ENCODE measurements at regions not wholly inside any gene's neighbourhood (a gene's known extent, or its start where the extent isn't known, plus 50 kb on each side); places are given as distances from the start of the nearest gene placed in this dataset.

DNA sequence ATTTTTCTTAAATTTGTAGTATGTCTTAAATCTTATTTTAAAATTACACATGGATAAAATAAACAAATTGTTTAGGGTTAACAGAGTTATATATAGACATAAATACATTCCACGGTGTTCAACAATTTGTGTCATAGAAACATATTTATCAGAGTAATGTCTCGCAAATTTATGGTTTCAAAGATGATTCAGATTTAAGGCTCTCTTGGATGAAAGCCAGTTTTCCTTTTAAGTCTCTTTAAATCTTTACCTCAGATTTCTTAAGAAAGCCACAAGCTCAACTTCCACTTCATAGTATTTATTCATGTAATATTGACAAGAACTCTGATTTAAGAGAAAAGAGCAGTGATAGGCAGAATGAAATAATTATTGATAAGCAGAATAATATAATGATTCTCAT lies 1254.8 kb upstream of the ADGRL3 start:
- H3K27me3 Mint-ChIP-seq (ENCODE audit: unreplicated experiment), result peaks cover 11% of the 10 kb centered on the region
- no peak for DNase-seq (ENCODE audit: extremely low spot score, unreplicated experiment)
- H3K36me3 Mint-ChIP-seq (ENCODE audit: unreplicated experiment), result no peaks in the 10 kb centered on the region
- no peak overlapping the region for H3K27ac Mint-ChIP-seq (ENCODE audit: unreplicated experiment)
- H3K4me3 Mint-ChIP-seq (ENCODE audit: unreplicated experiment), result no peak overlapping the region
- H3K4me1 Mint-ChIP-seq (ENCODE audit: unreplicated experiment), result no peaks in the 10 kb centered on the region
- no peaks in the 10 kb centered on the region for H3K9me3 Mint-ChIP-seq (ENCODE audit: unreplicated experiment)
- TF ChIP-seq, protein P1, sequence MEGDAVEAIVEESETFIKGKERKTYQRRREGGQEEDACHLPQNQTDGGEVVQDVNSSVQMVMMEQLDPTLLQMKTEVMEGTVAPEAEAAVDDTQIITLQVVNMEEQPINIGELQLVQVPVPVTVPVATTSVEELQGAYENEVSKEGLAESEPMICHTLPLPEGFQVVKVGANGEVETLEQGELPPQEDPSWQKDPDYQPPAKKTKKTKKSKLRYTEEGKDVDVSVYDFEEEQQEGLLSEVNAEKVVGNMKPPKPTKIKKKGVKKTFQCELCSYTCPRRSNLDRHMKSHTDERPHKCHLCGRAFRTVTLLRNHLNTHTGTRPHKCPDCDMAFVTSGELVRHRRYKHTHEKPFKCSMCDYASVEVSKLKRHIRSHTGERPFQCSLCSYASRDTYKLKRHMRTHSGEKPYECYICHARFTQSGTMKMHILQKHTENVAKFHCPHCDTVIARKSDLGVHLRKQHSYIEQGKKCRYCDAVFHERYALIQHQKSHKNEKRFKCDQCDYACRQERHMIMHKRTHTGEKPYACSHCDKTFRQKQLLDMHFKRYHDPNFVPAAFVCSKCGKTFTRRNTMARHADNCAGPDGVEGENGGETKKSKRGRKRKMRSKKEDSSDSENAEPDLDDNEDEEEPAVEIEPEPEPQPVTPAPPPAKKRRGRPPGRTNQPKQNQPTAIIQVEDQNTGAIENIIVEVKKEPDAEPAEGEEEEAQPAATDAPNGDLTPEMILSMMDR (IDR thresholded peaks at IDR 0.05), result no peak

DNA sequence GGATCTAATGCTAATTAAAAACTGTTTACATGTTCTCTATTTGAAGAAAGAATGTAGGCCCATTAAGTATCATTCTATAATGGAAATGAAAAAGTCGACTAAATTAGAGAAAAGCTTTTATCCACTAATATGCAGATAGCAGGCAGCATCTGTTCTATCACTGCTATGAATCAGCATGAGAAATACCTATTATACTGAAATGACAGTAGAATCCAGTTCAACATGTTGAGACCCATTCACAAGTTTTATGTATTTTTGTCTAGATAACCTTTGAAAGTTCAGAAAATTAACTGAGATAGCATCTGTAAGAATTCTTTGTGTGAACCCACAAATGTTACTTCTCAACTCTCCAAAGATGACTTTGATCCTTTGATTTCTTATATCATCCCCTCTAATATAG lies 1254.4 kb upstream of the ADGRL3 start:
- TF ChIP-seq, protein P1 (IDR thresholded peaks at IDR 0.05), result no peak
- H3K4me3 Mint-ChIP-seq (ENCODE audit: unreplicated experiment), result no peak overlapping the region
- no peak for DNase-seq (ENCODE audit: extremely low spot score, unreplicated experiment)
- no peak overlapping the region for H3K27ac Mint-ChIP-seq (ENCODE audit: unreplicated experiment)
- no peaks in the 10 kb centered on the region for H3K9me3 Mint-ChIP-seq (ENCODE audit: unreplicated experiment)
- no peaks in the 10 kb centered on the region for H3K36me3 Mint-ChIP-seq (ENCODE audit: unreplicated experiment)
- no peaks in the 10 kb centered on the region for H3K4me1 Mint-ChIP-seq (ENCODE audit: unreplicated experiment)
- peaks cover 11% of the 10 kb centered on the region for H3K27me3 Mint-ChIP-seq (ENCODE audit: unreplicated experiment)

DNA sequence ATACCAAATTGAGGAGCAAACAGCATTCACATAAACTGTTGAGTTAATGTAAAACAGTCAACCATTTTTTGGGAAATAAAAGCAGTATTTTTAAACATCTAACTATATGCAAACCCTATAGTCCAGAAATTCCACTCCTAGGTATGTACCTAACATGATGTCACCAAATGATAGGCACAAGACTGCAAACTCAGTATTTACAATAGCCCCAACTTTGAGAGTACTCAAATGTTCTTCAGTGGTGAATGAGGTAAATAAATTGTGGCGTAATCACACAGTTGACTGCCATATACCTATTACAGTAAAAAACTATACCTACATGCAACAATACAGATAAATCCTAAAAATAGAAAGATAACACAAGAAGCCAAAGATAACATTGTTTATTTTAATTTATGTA lies 1243.8 kb upstream of the ADGRL3 start:
- H3K4me3 Mint-ChIP-seq (ENCODE audit: unreplicated experiment), result no peak overlapping the region
- H3K36me3 Mint-ChIP-seq (ENCODE audit: unreplicated experiment), result no peaks in the 10 kb centered on the region
- H3K4me1 Mint-ChIP-seq (ENCODE audit: unreplicated experiment), result no peaks in the 10 kb centered on the region
- no peak for DNase-seq (ENCODE audit: extremely low spot score, unreplicated experiment)
- H3K27me3 Mint-ChIP-seq (ENCODE audit: unreplicated experiment), result peaks cover 3% of the 10 kb centered on the region
- TF ChIP-seq, protein P1 (IDR thresholded peaks at IDR 0.05), result no peak
- no peaks in the 10 kb centered on the region for H3K9me3 Mint-ChIP-seq (ENCODE audit: unreplicated experiment)
- no peak overlapping the region for H3K27ac Mint-ChIP-seq (ENCODE audit: unreplicated experiment)

DNA sequence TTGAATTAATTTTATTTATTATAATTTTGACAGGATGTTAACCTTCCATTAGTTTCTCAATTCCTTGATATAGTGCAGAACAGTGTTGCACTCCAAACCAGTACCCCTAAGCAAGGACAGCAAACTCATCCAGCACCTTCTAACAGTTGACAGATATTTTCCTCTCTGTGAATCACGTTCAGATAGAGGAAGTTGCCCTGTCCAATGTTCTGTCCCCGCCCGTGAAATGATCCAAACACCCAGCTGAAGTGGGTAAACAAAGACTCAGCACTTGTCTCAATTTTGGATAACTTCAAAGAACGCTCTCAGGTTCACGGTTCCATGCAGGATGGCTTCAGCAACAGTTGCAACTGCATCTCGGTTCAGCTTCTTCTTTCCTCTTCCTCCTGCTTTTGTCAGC lies 1240.0 kb upstream of the ADGRL3 start:
- TF ChIP-seq, protein P1 (IDR thresholded peaks at IDR 0.05), result no peak
- no peak for DNase-seq (ENCODE audit: extremely low spot score, unreplicated experiment)
- H3K4me3 Mint-ChIP-seq (ENCODE audit: unreplicated experiment), result no peak overlapping the region
- H3K27me3 Mint-ChIP-seq (ENCODE audit: unreplicated experiment), result peaks cover 4% of the 10 kb centered on the region
- no peaks in the 10 kb centered on the region for H3K9me3 Mint-ChIP-seq (ENCODE audit: unreplicated experiment)
- no peaks in the 10 kb centered on the region for H3K4me1 Mint-ChIP-seq (ENCODE audit: unreplicated experiment)
- H3K36me3 Mint-ChIP-seq (ENCODE audit: unreplicated experiment), result no peaks in the 10 kb centered on the region
- no peak overlapping the region for H3K27ac Mint-ChIP-seq (ENCODE audit: unreplicated experiment)

DNA sequence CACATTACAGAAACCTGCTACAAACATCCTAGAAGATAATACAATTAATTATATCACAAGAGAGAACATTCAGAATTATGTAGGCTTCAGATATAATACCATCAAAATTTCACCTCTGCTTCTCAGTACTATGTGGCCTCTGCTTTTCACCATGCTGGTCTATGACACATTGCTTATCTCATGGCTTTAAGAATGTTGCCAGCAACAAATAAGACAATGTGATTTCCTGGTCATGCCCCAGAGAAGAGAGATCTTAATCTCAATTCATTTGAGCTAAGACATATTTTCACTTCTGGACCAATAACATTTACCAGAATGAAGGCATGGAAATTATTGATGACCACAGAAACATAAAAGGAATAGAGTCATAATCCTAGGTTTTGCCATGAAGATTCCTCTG lies 1233.4 kb upstream of the ADGRL3 start:
- Mint-ChIP-seq H3K4me1 (ENCODE audit: unreplicated experiment) (no peaks in the 10 kb centered on the region), H3K27ac (ENCODE audit: unreplicated experiment) (no peak overlapping the region), H3K9me3 (ENCODE audit: unreplicated experiment) (no peaks in the 10 kb centered on the region), H3K4me3 (ENCODE audit: unreplicated experiment) (no peak overlapping the region), H3K36me3 (ENCODE audit: unreplicated experiment) (no peaks in the 10 kb centered on the region), H3K27me3 (ENCODE audit: unreplicated experiment) (no peaks in the 10 kb centered on the region)
- TF ChIP-seq, protein P1 (IDR thresholded peaks at IDR 0.05), result no peak
- DNase-seq (ENCODE audit: extremely low spot score, unreplicated experiment), result no peak
